ENCODE measurements at regions not wholly inside any gene's neighbourhood (a gene's known extent, or its start where the extent isn't known, plus 50 kb on each side); places are given as distances from the start of the nearest gene placed in this dataset.

DNA sequence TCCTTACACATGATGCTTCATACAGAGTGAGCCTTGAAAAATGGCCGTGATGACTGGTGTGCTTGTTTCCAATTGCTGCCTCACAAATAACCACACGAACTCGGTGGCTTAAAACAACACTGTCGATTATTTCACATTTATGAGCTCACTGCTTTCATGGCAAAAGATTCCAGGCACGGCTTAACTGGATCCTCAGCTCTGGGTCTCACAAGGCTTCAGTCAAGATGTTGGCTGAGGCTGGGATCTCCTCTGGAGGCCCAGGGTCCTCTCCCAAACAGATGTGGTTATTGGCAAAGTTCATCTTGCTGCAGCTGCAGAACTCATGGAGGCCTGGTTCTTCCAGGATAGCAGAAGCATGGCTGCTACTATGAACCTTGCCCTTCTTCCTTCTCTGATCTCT is 144.6 kb downstream of the TFAP2C start:
- Histone ChIP-seq H3K4me3 (ENCODE audit: low read depth, low read length) (no peak overlapping the region), H3K4me1 (no peaks in the 10 kb centered on the region), H3K27me3 (no peaks in the 10 kb centered on the region), H3K9me3 (no peaks in the 10 kb centered on the region), H3K36me3 (no peaks in the 10 kb centered on the region)
- TF ChIP-seq, protein P1, sequence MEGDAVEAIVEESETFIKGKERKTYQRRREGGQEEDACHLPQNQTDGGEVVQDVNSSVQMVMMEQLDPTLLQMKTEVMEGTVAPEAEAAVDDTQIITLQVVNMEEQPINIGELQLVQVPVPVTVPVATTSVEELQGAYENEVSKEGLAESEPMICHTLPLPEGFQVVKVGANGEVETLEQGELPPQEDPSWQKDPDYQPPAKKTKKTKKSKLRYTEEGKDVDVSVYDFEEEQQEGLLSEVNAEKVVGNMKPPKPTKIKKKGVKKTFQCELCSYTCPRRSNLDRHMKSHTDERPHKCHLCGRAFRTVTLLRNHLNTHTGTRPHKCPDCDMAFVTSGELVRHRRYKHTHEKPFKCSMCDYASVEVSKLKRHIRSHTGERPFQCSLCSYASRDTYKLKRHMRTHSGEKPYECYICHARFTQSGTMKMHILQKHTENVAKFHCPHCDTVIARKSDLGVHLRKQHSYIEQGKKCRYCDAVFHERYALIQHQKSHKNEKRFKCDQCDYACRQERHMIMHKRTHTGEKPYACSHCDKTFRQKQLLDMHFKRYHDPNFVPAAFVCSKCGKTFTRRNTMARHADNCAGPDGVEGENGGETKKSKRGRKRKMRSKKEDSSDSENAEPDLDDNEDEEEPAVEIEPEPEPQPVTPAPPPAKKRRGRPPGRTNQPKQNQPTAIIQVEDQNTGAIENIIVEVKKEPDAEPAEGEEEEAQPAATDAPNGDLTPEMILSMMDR (IDR thresholded peaks at IDR 0.05; ENCODE audit: low read depth, low read length), result no peak
- DNase-seq, result no peak

DNA sequence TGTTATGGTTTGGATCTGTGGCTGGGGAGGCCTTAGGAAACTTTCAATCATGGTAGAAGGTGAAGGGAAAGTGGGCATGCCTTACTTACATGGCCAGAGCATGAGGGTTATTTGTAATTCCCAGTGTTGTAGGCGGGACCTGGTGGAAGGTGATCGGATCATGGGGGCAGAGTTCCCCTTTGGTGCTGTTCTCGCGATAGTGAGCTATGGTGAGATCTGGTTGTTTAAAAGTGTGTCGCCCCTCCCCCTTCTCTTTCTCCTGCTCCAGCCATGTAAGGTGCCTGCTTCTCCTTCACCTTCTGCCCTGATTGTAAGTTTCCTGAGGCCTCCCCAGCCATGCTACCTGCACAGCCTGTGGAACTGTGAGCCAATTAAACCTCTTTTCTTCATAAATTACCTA is 145.8 kb downstream of the TFAP2C start:
- Histone ChIP-seq H3K4me1 (no peaks in the 10 kb centered on the region), H3K9me3 (no peaks in the 10 kb centered on the region), H3K4me3 (ENCODE audit: low read depth, low read length) (no peak overlapping the region), H3K36me3 (no peaks in the 10 kb centered on the region), H3K27me3 (no peaks in the 10 kb centered on the region)
- DNase-seq, result no peak
- TF ChIP-seq, protein P1 (IDR thresholded peaks at IDR 0.05; ENCODE audit: low read depth, low read length), result no peak

DNA sequence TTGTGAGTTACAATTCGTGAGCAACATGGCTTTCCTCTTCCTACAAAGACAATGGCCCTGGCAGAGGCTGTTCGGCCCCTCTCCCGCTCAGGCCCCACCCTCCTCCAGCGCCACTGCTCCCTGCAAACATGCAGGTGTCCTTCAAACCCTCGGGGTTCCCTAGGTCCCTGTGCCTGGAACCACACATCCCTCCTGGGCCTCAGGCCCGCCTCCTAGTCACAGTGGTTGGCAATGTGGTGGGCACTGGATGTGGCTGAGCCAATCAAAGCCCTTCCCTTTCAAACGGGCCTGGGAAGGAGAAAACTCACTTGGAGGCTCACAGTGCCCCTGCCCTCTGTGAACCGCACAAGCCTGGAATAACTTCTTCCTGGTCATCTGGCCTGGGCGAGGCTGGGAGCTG is 147.2 kb downstream of the TFAP2C start:
- no peak for DNase-seq
- TF ChIP-seq, protein P1 (IDR thresholded peaks at IDR 0.05; ENCODE audit: low read depth, low read length), result no peak
- Histone ChIP-seq H3K27me3 (no peaks in the 10 kb centered on the region), H3K9me3 (no peaks in the 10 kb centered on the region), H3K4me3 (ENCODE audit: low read depth, low read length) (no peak overlapping the region), H3K36me3 (no peaks in the 10 kb centered on the region), H3K4me1 (no peaks in the 10 kb centered on the region)

DNA sequence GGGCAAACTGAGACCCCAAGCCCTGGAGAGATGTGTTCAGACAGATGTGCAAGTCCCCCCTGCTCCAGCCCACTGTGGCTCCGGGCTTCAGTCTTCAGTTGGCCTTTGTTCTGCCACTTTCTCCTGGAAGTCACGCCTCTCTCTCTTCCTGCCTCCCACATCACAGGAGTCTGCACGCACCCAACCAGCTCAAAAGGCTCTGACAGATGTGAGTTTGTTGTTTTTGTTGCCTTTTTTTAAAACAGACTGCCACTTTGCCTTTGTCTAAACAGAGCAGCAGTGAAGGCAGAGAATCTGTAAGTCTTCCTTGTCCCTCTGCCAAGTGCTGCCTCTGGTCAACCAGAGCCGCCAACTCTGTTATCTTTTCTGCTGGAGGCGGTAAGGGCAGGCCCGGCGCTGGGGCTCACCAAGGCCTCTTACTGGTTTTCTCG is 149.7 kb downstream of the TFAP2C start:
- TF ChIP-seq, protein P1 (IDR thresholded peaks at IDR 0.05; ENCODE audit: low read depth, low read length), result no peak
- Histone ChIP-seq H3K4me1 (no peaks in the 10 kb centered on the region), H3K36me3 (no peaks in the 10 kb centered on the region), H3K4me3 (ENCODE audit: low read depth, low read length) (no peak overlapping the region), H3K27me3 (no peaks in the 10 kb centered on the region), H3K9me3 (no peaks in the 10 kb centered on the region)
- peak; percentile 34 for DNase-seq

DNA sequence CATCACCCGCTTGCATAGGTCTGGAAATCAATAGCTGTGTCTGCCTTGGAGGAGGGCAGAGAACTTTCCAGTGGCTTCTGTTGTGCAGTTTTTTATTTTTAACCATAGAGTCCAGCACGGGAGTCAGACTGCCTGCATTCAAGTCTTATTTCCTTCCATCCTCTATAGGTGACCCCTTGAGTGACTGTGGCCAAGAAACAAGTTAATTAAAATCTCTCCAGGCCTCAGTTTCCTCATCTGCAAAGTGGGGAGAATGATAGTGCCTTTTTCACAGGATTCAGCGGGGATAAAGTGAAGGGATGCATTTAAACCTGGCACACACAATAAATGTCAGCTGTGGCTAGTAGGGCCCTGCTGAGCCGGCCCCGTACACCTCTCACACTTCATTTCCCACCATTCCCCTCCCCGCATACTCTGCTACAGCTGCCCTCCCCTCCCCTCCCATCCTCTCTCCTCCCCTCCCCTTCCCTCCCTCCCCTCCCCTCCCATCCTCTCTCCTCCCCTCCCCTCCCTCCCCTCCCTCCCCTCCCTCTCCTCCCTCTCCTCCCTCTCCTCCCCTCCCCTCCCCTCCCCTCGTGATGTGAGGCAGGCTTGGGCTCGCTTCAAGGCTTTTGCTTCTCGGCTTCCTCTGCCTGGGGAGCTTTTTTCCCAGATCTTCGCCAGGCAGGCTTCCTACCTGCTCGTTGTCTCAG is 150.5 kb downstream of the TFAP2C start:
- Histone ChIP-seq H3K36me3 (no peaks in the 10 kb centered on the region), H3K27me3 (no peaks in the 10 kb centered on the region), H3K4me1 (no peaks in the 10 kb centered on the region), H3K4me3 (ENCODE audit: low read depth, low read length) (no peak overlapping the region), H3K9me3 (no peaks in the 10 kb centered on the region)
- no peak for DNase-seq
- TF ChIP-seq, protein P1 (IDR thresholded peaks at IDR 0.05; ENCODE audit: low read depth, low read length), result no peak

DNA sequence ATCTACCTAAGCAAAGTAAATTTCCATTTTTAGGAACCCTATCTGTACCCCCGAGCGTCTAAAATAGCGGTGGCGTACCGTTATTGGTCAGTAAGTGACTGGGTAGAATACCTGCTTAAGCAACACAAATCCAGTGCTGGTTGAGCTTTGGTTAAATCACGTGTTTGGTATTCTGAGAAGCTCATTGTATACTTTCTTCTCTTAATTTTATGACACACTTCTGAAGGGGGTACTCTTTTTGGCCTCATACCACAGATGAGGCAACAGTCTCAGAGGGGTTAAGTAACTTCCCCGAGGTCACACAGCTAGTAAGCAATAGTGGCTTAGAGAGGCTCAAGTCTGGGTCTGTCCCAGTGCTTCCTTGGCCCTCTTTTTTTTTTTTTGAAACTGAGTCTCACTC is 151.2 kb downstream of the TFAP2C start:
- no peak for DNase-seq
- Histone ChIP-seq H3K27me3 (no peaks in the 10 kb centered on the region), H3K36me3 (no peaks in the 10 kb centered on the region), H3K9me3 (no peaks in the 10 kb centered on the region), H3K4me3 (ENCODE audit: low read depth, low read length) (no peak overlapping the region), H3K4me1 (no peaks in the 10 kb centered on the region)
- TF ChIP-seq, protein P1 (IDR thresholded peaks at IDR 0.05; ENCODE audit: low read depth, low read length), result no peak

Data from BE2C (cell line).